Kidney (tissue), 13 donors: ENCODE measurements at regions not wholly inside any gene's neighbourhood (a gene's known extent, or its start where the extent isn't known, plus 50 kb on each side); places are given as distances from the start of the nearest gene placed in this dataset.
"Not testable (repeated sequence)": the region's sequence is repeated elsewhere in the genome, so short reads cannot be mapped to it uniquely, and the experiment has no call there.

Source experiments
- DNase-seq, 5 donors: peaks; one replicate each; pipeline ENCODE4 v3.0.0-alpha.2; 2013 to 2020
- FAIRE-seq: peaks from 2 replicates; lab custom pipeline; 2012; peaks lifted over from hg19 to GRCh38; lab: Jason Lieb, UNC
- H3K27ac ChIP-seq, 2 donors: one replicate each; pipeline ENCODE4 v1.7.0; 2013; ENCODE audit warnings: low read depth in 2 of 2, low read length in 2 of 2, inconsistent platforms in 1 of 2
- H3K27me3 ChIP-seq: one replicate; pipeline ENCODE4 v1.7.1; 2013; ENCODE audit warnings: low read length, inconsistent platforms; ENCODE audit not compliant: control insufficient read depth, insufficient read depth
- H3K36me3 ChIP-seq, 3 donors: one replicate each; pipeline versions ENCODE4 v1.7.0 to v1.7.1; 2013; ENCODE audit warnings: low read length in 3 of 3, control low read depth in 1 of 3, inconsistent platforms in 1 of 3; ENCODE audit not compliant: insufficient read depth in 3 of 3, control insufficient read depth in 2 of 3
- H3K4me1 ChIP-seq, 3 donors: one replicate each; pipeline versions ENCODE4 v1.7.0 to v1.7.1; 2013; ENCODE audit warnings: low read length in 3 of 3, inconsistent platforms in 1 of 3, low read depth in 1 of 3; ENCODE audit not compliant: control insufficient read depth in 2 of 3, insufficient read depth in 2 of 3
- H3K4me3 ChIP-seq, 3 donors: one replicate each; pipeline versions ENCODE4 v1.7.0 to v1.8.1; 2013; ENCODE audit warnings: low read length in 3 of 3, control low read depth in 1 of 3, inconsistent platforms in 1 of 3
- H3K9ac ChIP-seq, 3 donors: one replicate each; pipeline versions ENCODE4 v1.7.0 to v1.7.1; 2013; ENCODE audit warnings: low read length in 3 of 3, control low read depth in 1 of 3, inconsistent platforms in 1 of 3
- H3K9me3 ChIP-seq, 3 donors: one replicate each; pipeline versions ENCODE4 v1.7.0 to v1.7.1; 2013; ENCODE audit warnings: low read length in 3 of 3, control low read depth in 1 of 3, inconsistent platforms in 1 of 3; ENCODE audit not compliant: control insufficient read depth in 2 of 3, insufficient read depth in 1 of 3
- intact Hi-C: fragments of 100-400 bp; cut with DNase I; formaldehyde crosslinking; loops from one replicate; pipeline ENCODE4 v1.11.1; 2022
- TF ChIP-seq, protein P1 (sequence below): IDR thresholded peaks from 3 replicates; pipeline ENCODE4 v1.5.1; 2012; ENCODE audit warnings: mild to moderate bottlenecking, moderate library complexity, borderline replicate concordance; ENCODE audit not compliant: insufficient read depth; ENCODE audit errors: extremely low read depth
- donor health status: control.
- donor health status: control.
- donor health status: control.
- donor health status: control.
- donor health status: control.
- donor health status: DM: yes; HTN: yes; CAD: no.
- donor health status: Normal renal cell carcinoma (clear cell type).

DNA sequence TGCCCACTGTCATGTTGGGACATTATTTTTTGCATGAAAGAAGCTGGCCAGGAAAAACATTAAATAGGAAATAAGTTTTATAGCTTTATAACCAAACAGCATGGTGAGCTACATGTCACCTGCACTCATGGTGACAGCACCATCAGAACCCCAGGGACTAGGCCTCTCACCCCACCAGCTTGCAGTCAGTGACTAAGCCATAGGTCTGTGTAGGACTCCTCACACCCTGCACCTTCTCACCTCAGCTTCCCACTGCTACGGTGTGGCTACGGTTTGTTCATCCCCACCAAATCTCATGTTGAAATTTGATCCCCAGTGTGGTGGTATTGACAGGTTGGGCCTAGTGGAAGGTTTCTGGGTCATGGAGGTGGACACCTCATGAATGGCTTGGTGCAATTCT is 161.3 kb upstream of the VIPR2 start:
- Histone ChIP-seq H3K9me3 (peaks cover 0 to 5% (median 0%) of the 10 kb centered on the region in 3 donors), H3K27me3 (no peaks in the 10 kb centered on the region), H3K36me3 (no peaks in the 10 kb centered on the region), H3K4me1 (no peaks in the 10 kb centered on the region), H3K4me3 (no peak overlapping the region), H3K9ac (no peak overlapping the region), H3K27ac (no peak overlapping the region)
- intact Hi-C loops: no loop called here
- no peak for DNase-seq
- TF ChIP-seq, protein P1, sequence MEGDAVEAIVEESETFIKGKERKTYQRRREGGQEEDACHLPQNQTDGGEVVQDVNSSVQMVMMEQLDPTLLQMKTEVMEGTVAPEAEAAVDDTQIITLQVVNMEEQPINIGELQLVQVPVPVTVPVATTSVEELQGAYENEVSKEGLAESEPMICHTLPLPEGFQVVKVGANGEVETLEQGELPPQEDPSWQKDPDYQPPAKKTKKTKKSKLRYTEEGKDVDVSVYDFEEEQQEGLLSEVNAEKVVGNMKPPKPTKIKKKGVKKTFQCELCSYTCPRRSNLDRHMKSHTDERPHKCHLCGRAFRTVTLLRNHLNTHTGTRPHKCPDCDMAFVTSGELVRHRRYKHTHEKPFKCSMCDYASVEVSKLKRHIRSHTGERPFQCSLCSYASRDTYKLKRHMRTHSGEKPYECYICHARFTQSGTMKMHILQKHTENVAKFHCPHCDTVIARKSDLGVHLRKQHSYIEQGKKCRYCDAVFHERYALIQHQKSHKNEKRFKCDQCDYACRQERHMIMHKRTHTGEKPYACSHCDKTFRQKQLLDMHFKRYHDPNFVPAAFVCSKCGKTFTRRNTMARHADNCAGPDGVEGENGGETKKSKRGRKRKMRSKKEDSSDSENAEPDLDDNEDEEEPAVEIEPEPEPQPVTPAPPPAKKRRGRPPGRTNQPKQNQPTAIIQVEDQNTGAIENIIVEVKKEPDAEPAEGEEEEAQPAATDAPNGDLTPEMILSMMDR: no peak
- no peak for FAIRE-seq

GRCh38 chr7:159305185-159305584 is 160.5 kb upstream of the VIPR2 start:
- H3K36me3 ChIP-seq, intact Hi-C loops, H3K27me3 ChIP-seq, H3K9me3 ChIP-seq, H3K4me1 ChIP-seq, H3K27ac ChIP-seq, H3K4me3 ChIP-seq, H3K9ac ChIP-seq, FAIRE-seq: not testable (repeated sequence)
- DNase-seq: peak in 1 of 5 donors; percentile 75

DNA sequence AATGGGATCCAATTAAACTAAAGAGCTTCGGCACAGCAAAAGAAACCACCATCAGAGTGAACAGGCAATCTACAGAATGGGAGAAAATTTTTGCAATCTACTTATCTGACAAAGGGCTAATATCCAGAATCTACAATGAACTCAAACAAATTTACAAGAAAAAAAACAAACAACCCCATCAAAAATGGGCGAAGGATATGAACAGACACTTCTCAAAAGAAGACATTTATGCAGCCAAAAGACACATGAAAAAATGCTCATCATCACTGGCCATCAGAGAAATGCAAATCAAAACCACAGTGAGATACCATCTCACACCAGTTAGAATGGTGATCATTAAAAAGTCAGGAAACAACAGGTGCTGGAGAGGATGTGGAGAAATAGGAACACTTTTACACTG is 158.8 kb upstream of the VIPR2 start:
- intact Hi-C loops, H3K27ac ChIP-seq, H3K4me3 ChIP-seq, H3K27me3 ChIP-seq, H3K36me3 ChIP-seq, H3K9ac ChIP-seq, H3K4me1 ChIP-seq, H3K9me3 ChIP-seq, DNase-seq, FAIRE-seq: not testable (repeated sequence)

- H3K4me3 ChIP-seq: no peak overlapping the region
- DNase-seq: peak in 1 of 5 donors; percentile 4
- H3K9ac ChIP-seq: no peak overlapping the region
- no peak overlapping the region for H3K27ac ChIP-seq
- no peaks in the 10 kb centered on the region for H3K27me3 ChIP-seq
- intact Hi-C loops: no loop called here
- FAIRE-seq: no peak
- TF ChIP-seq, protein P1: no peak
- H3K4me1 ChIP-seq: peaks cover 0 to 4% (median 0%) of the 10 kb centered on the region in 3 donors
- H3K9me3 ChIP-seq: no peaks in the 10 kb centered on the region
- H3K36me3 ChIP-seq: no peaks in the 10 kb centered on the region
These were observed 151.5 kb upstream of the VIPR2 start for GRCh38 chr7:159296093-159296681.

DNA sequence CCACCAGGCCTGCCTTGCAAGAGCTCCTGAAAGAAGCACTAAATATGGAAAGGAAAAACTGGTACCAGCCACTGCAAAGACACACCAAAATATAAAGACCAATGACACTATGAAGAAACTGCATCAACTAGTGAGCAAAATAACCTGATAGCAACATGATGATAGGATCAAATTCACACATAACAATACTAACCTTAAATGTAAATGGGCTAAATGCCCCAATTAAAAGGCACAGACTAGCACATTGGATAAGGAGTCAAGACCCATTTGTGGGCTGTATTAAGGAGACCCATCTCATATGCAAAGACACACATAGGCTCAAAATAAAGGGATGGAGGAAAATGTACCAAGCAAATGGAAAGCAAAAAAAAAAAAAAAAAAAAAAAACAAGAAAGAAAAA is 141.8 kb upstream of the VIPR2 start:
- H3K9ac ChIP-seq, intact Hi-C loops, H3K4me3 ChIP-seq, H3K27ac ChIP-seq, H3K27me3 ChIP-seq, H3K36me3 ChIP-seq, FAIRE-seq, H3K4me1 ChIP-seq, H3K9me3 ChIP-seq, DNase-seq: not testable (repeated sequence)
